SU-DHL-6 (cell line): ENCODE measurements at regions not wholly inside any gene's neighbourhood (a gene's known extent, or its start where the extent isn't known, plus 50 kb on each side); places are given as distances from the start of the nearest gene placed in this dataset.

Experiments
- EZH2phosphoT487 ChIP-seq: fragments of 200-600 bp; sonication (generic), shearing (Covaris generic); conservative IDR thresholded peaks from 2 replicates; pipeline ENCODE4 v1.6.1; 2018; ENCODE audit warnings: mild to moderate bottlenecking, antibody characterized with exemption, low read length, moderate library complexity, mixed read lengths
- TF ChIP-seq, protein P1 (sequence below): fragments of 200-600 bp; sonication (generic); IDR thresholded peaks from one replicate; pipeline ENCODE4 v1.5.1; 2017; ENCODE audit warnings: antibody characterized with exemption, mild to moderate bottlenecking, low read length, moderate library complexity; ENCODE audit not compliant: insufficient read depth, poor library complexity, severe bottlenecking

DNA sequence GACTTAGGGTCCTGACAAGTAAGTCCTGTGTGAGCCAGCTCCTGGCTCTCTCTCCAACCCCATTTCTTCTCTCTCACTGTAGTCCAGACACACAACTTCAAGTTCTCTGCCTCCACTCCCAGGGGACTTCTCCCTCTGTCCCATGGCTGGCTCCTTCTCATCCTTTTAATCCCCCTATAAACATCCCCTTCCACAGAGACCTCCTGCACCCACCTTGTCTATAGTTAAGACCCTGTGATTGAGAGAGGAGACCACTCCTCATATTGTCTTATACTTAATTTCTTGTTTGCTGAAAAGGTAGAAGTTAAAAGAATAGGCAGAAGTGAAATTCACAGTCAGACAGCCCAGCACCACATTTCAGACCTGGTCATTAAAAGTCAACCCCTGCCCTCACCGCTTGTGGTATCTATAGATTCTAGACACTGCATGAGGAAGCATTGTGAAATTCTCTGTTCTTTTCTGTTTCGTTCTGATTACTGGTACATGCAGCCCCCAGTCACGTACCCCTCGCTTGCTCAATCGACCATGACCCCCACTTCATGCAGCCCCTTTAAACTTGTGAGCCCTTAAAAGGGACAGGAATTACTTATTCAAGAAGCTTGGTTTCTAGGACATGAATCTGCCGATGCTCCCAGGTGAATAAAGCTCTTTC is 125.6 kb upstream of the FRMD4A start:
- TF ChIP-seq, protein P1, sequence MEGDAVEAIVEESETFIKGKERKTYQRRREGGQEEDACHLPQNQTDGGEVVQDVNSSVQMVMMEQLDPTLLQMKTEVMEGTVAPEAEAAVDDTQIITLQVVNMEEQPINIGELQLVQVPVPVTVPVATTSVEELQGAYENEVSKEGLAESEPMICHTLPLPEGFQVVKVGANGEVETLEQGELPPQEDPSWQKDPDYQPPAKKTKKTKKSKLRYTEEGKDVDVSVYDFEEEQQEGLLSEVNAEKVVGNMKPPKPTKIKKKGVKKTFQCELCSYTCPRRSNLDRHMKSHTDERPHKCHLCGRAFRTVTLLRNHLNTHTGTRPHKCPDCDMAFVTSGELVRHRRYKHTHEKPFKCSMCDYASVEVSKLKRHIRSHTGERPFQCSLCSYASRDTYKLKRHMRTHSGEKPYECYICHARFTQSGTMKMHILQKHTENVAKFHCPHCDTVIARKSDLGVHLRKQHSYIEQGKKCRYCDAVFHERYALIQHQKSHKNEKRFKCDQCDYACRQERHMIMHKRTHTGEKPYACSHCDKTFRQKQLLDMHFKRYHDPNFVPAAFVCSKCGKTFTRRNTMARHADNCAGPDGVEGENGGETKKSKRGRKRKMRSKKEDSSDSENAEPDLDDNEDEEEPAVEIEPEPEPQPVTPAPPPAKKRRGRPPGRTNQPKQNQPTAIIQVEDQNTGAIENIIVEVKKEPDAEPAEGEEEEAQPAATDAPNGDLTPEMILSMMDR = no peak
- no peak for TF ChIP-seq EZH2phosphoT487
